ENCODE measurements at regions not wholly inside any gene's neighbourhood (a gene's known extent, or its start where the extent isn't known, plus 50 kb on each side); places are given as distances from the start of the nearest gene placed in this dataset.
A peak's percentile ranks its signal among the peaks of the same experiment; 100 is the strongest.

DNA sequence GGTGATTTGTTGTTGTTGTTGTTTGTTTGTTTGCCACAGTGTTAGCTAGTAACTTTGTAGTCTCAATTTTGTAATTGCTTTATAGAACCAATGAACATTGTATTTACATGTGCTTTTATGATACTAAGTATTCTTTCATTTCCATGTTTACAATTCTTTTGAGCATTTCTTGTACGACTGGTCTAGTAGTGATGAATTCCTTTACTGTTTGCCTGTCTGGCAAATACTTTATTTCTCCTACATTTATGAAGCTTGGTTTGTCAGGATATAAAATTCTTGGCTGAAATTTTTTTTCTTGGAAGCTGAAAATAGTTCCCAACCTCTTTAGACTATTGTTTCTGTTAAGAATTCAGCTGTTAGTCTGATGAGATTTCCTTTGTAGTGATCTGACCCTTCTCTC is 55.6 kb upstream of the SNCAIP start:
- POLR2A ChIA-PET: no interaction called here
- CTCF ChIA-PET: no interaction called here
- TF ChIP-seq, protein P1, sequence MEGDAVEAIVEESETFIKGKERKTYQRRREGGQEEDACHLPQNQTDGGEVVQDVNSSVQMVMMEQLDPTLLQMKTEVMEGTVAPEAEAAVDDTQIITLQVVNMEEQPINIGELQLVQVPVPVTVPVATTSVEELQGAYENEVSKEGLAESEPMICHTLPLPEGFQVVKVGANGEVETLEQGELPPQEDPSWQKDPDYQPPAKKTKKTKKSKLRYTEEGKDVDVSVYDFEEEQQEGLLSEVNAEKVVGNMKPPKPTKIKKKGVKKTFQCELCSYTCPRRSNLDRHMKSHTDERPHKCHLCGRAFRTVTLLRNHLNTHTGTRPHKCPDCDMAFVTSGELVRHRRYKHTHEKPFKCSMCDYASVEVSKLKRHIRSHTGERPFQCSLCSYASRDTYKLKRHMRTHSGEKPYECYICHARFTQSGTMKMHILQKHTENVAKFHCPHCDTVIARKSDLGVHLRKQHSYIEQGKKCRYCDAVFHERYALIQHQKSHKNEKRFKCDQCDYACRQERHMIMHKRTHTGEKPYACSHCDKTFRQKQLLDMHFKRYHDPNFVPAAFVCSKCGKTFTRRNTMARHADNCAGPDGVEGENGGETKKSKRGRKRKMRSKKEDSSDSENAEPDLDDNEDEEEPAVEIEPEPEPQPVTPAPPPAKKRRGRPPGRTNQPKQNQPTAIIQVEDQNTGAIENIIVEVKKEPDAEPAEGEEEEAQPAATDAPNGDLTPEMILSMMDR (IDR thresholded peaks at IDR 0.05; ENCODE audit: insufficient read depth, low read length, missing control alignments): no peak
- H3K4me3 ChIP-seq (ENCODE audit: low read depth, low read length): no peak overlapping the region
- DNase-seq (ENCODE audit: low read depth, low spot score): no peak

DNA sequence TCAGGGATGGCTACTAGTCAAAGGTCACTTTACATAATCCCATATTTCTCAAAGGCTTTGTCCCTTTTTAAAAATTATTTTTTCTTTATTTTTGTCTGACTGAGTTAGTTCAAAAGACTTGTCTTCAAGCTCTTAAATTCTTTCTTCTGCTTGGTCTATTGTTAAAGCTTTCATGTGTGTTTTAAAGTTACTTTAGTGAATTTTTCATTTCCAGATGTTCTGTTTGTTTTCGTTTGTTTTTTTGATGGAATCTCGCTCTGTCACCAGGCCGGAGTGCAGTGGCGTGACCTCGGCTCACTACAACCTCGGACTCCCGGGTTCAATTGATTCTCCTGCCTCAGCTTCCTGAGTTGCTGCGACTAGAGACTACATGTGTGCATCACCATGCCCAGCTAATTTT is 55.0 kb upstream of the SNCAIP start:
- POLR2A ChIA-PET: no interaction called here

DNA sequence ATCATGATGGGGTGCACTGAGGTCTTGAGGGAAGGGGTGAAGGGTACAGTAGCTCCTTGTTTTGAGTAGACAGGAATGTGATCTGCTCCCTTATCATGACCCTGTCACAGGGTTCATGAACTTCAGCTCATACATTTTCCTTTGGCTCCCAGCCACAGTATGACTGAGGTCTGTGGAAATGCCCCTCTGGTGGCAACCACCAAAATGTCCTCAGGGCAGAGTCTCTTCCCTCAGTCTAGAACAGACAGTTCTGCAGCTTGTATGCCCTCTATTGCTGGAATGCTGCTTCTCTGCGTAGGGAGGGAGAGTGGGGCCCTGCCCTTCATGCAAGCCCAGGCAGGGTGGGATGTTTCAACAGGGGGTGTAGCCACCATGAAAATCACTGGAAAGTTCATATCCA is 53.8 kb upstream of the SNCAIP start:
- CTCF ChIA-PET: no interaction called here
- H3K4me3 ChIP-seq (ENCODE audit: low read depth, low read length): no peak overlapping the region
- POLR2A ChIA-PET: no interaction called here
- no peak for DNase-seq (ENCODE audit: low read depth, low spot score)
- TF ChIP-seq, protein P1 (IDR thresholded peaks at IDR 0.05; ENCODE audit: insufficient read depth, low read length, missing control alignments): no peak

More for the DNA sequence above, 55.0 kb upstream of the SNCAIP start:
- no peak for DNase-seq (ENCODE audit: low read depth, low spot score)
- no peak overlapping the region for H3K4me3 ChIP-seq (ENCODE audit: low read depth, low read length)
- CTCF ChIA-PET: no interaction called here
- TF ChIP-seq, protein P1 (IDR thresholded peaks at IDR 0.05; ENCODE audit: insufficient read depth, low read length, missing control alignments): no peak

DNA sequence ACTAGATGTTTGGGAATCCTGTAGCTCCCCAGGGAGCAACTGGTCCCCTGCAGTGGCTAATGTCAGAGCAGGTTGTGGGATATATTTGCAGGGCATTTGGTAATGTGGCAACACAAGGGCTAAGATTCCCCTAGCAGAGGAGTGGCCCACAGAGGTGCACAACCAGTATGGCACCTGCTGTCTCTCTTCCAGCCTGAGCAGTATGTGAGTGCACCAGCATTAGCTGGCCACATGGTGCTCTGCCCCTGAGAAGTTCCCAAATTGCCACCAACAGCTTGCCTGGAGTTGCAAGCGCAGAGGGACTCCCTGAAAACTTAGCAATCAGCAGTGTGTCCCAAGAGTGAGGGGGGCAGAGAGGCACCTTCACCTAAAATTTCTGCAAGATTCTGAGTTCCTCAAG is 53.2 kb upstream of the SNCAIP start:
- no peak overlapping the region for H3K4me3 ChIP-seq (ENCODE audit: low read depth, low read length)
- POLR2A ChIA-PET: no interaction called here
- TF ChIP-seq, protein P1 (IDR thresholded peaks at IDR 0.05; ENCODE audit: insufficient read depth, low read length, missing control alignments): no peak
- DNase-seq (ENCODE audit: low read depth, low spot score): no peak
- CTCF ChIA-PET: interaction anchor here (1.0 kb wide), 1 partner anchor 63 kb away, joined by 3 read pairs; no protein-coding TSS in a partner anchor

DNA sequence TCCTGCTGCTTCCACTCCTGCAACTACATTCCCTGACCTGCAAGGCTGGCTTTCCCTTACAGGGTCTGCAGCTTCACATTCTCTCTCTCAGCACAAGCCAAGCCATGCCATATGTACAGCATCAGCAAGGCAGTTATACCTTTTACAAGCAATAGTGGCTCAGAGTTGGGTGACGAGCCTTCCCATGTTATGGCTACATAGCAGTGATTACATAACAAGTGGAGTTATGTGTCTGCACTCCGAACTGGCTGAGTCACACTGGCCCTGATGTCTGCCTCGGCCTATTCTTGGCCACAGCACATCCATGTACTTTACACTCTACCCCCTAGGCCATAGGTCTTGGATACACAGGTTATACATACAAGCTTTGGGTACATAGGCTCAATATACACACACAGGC is 52.0 kb upstream of the SNCAIP start:
- H3K4me3 ChIP-seq (ENCODE audit: low read depth, low read length): no peak overlapping the region
- peak; percentile 67 for DNase-seq (ENCODE audit: low read depth, low spot score)
- TF ChIP-seq, protein P1 (IDR thresholded peaks at IDR 0.05; ENCODE audit: insufficient read depth, low read length, missing control alignments): no peak
- POLR2A ChIA-PET: no interaction called here
- CTCF ChIA-PET: interaction anchor here (1.0 kb wide), 2 partner anchors 64 to 66 kb away, joined by 3 to 4 read pairs; no protein-coding TSS in a partner anchor

DNA sequence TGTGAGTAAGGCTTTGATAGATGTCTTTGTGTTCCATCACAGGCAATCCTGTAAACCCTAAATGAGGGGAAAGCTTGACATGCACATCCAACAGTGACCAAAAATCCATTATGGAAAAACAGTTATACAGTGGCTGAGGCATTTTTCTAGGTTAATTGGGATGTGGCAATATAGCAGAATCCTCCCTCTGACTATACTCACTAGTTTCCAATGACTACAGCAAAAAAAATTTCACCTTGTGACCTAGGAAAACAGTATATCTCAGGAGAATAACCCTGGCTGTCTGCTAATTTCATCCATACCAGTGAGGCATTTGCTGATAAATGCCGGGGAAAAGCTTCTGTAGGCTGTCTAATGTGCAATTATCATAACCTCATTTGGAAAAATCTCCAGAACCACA is 49.9 kb upstream of the SNCAIP start:
- POLR2A ChIA-PET: interaction anchor here (0.7 kb wide), 1 partner anchor 40 kb away, joined by 5 read pairs; no protein-coding TSS in a partner anchor
- TF ChIP-seq, protein P1 (IDR thresholded peaks at IDR 0.05; ENCODE audit: insufficient read depth, low read length, missing control alignments): no peak
- CTCF ChIA-PET: no interaction called here
- H3K4me3 ChIP-seq (ENCODE audit: low read depth, low read length): no peak overlapping the region
- DNase-seq (ENCODE audit: low read depth, low spot score): peak; percentile 34

Measured in AG04449 (cell line).